GM19099 (cell line): ENCODE measurements at regions not wholly inside any gene's neighbourhood (a gene's known extent, or its start where the extent isn't known, plus 50 kb on each side); places are given as distances from the start of the nearest gene placed in this dataset.

Source experiments
- POLR2A ChIP-seq: IDR thresholded peaks from 3 replicates; pipeline ENCODE4 v1.6.1; 2011; ENCODE audit warnings: low read depth; ENCODE audit not compliant: insufficient read length; ENCODE audit errors: extremely low read depth

- no peak for TF ChIP-seq POLR2A
Measured at GRCh38 chr3:107063351-107063750, 313.9 kb upstream of the CCDC54 start.

- no peak for TF ChIP-seq POLR2A
Measured at GRCh38 chr3:107064405-107065060, 312.7 kb upstream of the CCDC54 start.

- TF ChIP-seq POLR2A, result no peak
Measured at GRCh38 chr3:107065094-107065861, 312.0 kb upstream of the CCDC54 start.

- no peak for TF ChIP-seq POLR2A
Measured at GRCh38 chr3:107067421-107067820, 309.8 kb upstream of the CCDC54 start.

GRCh38 chr3:107068980-107069379, 308.3 kb upstream of the CCDC54 start:
- no peak for TF ChIP-seq POLR2A

- no peak for TF ChIP-seq POLR2A
Measured at GRCh38 chr3:107076946-107077345, 300.3 kb upstream of the CCDC54 start.

GRCh38 chr3:107077391-107077790, 299.8 kb upstream of the CCDC54 start:
- no peak for TF ChIP-seq POLR2A

GRCh38 chr3:107082527-107082926, 294.7 kb upstream of the CCDC54 start:
- TF ChIP-seq POLR2A, result no peak

- TF ChIP-seq POLR2A, result no peak
Measured at GRCh38 chr3:107085261-107085660, 292.0 kb upstream of the CCDC54 start.

GRCh38 chr3:107092121-107092520, 285.1 kb upstream of the CCDC54 start:
- TF ChIP-seq POLR2A, result no peak

GRCh38 chr3:107098864-107099263, 278.4 kb upstream of the CCDC54 start:
- TF ChIP-seq POLR2A, result no peak

GRCh38 chr3:107100137-107100536, 277.1 kb upstream of the CCDC54 start:
- TF ChIP-seq POLR2A, result no peak

- TF ChIP-seq POLR2A, result no peak
Measured at GRCh38 chr3:107100573-107100972, 276.7 kb upstream of the CCDC54 start.

GRCh38 chr3:107103786-107104185, 273.5 kb upstream of the CCDC54 start:
- no peak for TF ChIP-seq POLR2A

- TF ChIP-seq POLR2A, result no peak
Measured at GRCh38 chr3:107106316-107106715, 270.9 kb upstream of the CCDC54 start.

GRCh38 chr3:107106907-107107306, 270.3 kb upstream of the CCDC54 start:
- TF ChIP-seq POLR2A, result no peak
